AG04449 (cell line): ENCODE measurements at regions not wholly inside any gene's neighbourhood (a gene's known extent, or its start where the extent isn't known, plus 50 kb on each side); places are given as distances from the start of the nearest gene placed in this dataset.

Experiments
- CTCF ChIA-PET: fragments of 350-600 bp; formaldehyde crosslinking; extraction: SDS; loops from one replicate; lab custom pipeline; 2021; ENCODE audit warnings: antibody characterized with exemption; lab: Yijun Ruan, JAX
- POLR2A ChIA-PET: fragments of 400-600, 350-600 bp; formaldehyde crosslinking; extraction: SDS; loops from one replicate; lab custom pipeline; 2020; ENCODE audit warnings: antibody characterized with exemption, inconsistent platforms; lab: Yijun Ruan, JAX
- DNase-seq: peaks from one replicate; pipeline ENCODE4 v3.0.0-alpha.2; 2010; ENCODE audit warnings: low read depth, low spot score
- H3K4me3 ChIP-seq: 2 replicates; pipeline ENCODE4 v1.5.1; 2011; ENCODE audit warnings: low read depth, mild to moderate bottlenecking, control low read depth, low read length
- CTCF ChIP-seq: IDR thresholded peaks from one replicate; pipeline ENCODE4 v1.5.1; 2011; ENCODE audit warnings: mild to moderate bottlenecking, moderate library complexity, low read length, control low read depth, inconsistent platforms; ENCODE audit not compliant: insufficient read depth; ENCODE audit errors: missing control alignments

- CTCF ChIA-PET = no interaction called here
These were observed 1669.7 kb upstream of the LRRTM1 start for GRCh38 chr2:81974216-81974615.

GRCh38 chr2:81942876-81943275 lies 1638.3 kb upstream of the LRRTM1 start:
- POLR2A ChIA-PET = no interaction called here
- DNase-seq = no peak
- CTCF ChIA-PET = no interaction called here
- TF ChIP-seq CTCF = no peak
- no peak overlapping the region for H3K4me3 ChIP-seq

More at GRCh38 chr2:81974216-81974615, 1669.7 kb upstream of the LRRTM1 start:
- POLR2A ChIA-PET = no interaction called here
- no peak for DNase-seq
- no peak overlapping the region for H3K4me3 ChIP-seq
- no peak for TF ChIP-seq CTCF

- CTCF ChIA-PET = no interaction called here
- no peak for TF ChIP-seq CTCF
- POLR2A ChIA-PET = no interaction called here
These were observed 1637.7 kb upstream of the LRRTM1 start for GRCh38 chr2:81942136-81942680.

GRCh38 chr2:81940266-81940955 lies 1635.9 kb upstream of the LRRTM1 start:
- POLR2A ChIA-PET = no interaction called here
- DNase-seq = no peak
- CTCF ChIA-PET = no interaction called here
- TF ChIP-seq CTCF = no peak
- no peak overlapping the region for H3K4me3 ChIP-seq

More at GRCh38 chr2:81942136-81942680, 1637.7 kb upstream of the LRRTM1 start:
- no peak for DNase-seq
- no peak overlapping the region for H3K4me3 ChIP-seq

- CTCF ChIA-PET = no interaction called here
These were observed 1633.4 kb upstream of the LRRTM1 start for GRCh38 chr2:81937944-81938343.

More at GRCh38 chr2:81937944-81938343, 1633.4 kb upstream of the LRRTM1 start:
- no peak for DNase-seq
- no peak overlapping the region for H3K4me3 ChIP-seq
- no peak for TF ChIP-seq CTCF
- POLR2A ChIA-PET = no interaction called here
